H9 (cell line): ENCODE measurements at regions not wholly inside any gene's neighbourhood (a gene's known extent, or its start where the extent isn't known, plus 50 kb on each side); places are given as distances from the start of the nearest gene placed in this dataset.
A peak's percentile ranks its signal among the peaks of the same experiment; 100 is the strongest.

Experiments
- DNase-seq: peaks from one replicate; pipeline ENCODE4 v3.0.0-alpha.2; 2017
- H2AFZ ChIP-seq: one replicate; pipeline ENCODE4 v1.6.1; 2013; ENCODE audit warnings: mild to moderate bottlenecking, low read length, control low read depth, moderate library complexity
- H2AK5ac ChIP-seq: 2 replicates; pipeline ENCODE4 v1.6.1; 2013; ENCODE audit warnings: low read length, control low read depth, mixed read lengths; ENCODE audit not compliant: insufficient read length
- H2BK120ac ChIP-seq: one replicate; pipeline ENCODE4 v1.6.1; 2013; ENCODE audit warnings: low read depth, mild to moderate bottlenecking, low read length, control low read depth, inconsistent platforms; ENCODE audit not compliant: poor library complexity, severe bottlenecking
- H2BK12ac ChIP-seq: 2 replicates; pipeline ENCODE4 v1.6.1; 2013; ENCODE audit warnings: low read length, control low read depth, mixed read lengths, low read depth; ENCODE audit not compliant: insufficient read length
- H2BK15ac ChIP-seq: 2 replicates; pipeline ENCODE4 v1.6.1; 2013; ENCODE audit warnings: low read depth, low read length, control low read depth
- H2BK20ac ChIP-seq: one replicate; pipeline ENCODE4 v1.6.1; 2013; ENCODE audit warnings: low read depth, mild to moderate bottlenecking, low read length, control low read depth, inconsistent platforms; ENCODE audit not compliant: poor library complexity, severe bottlenecking
- H2BK5ac ChIP-seq: 2 replicates; pipeline ENCODE4 v1.6.1; 2013; ENCODE audit warnings: low read length, control low read depth, mixed read lengths; ENCODE audit not compliant: insufficient read length
- H3K14ac ChIP-seq: 2 replicates; pipeline ENCODE4 v1.6.1; 2013; ENCODE audit warnings: low read length, control low read depth; ENCODE audit not compliant: insufficient read depth
- H3K18ac ChIP-seq: 2 replicates; pipeline ENCODE4 v1.6.1; 2013; ENCODE audit warnings: low read depth, mild to moderate bottlenecking, mixed read lengths, low read length, control low read depth; ENCODE audit not compliant: insufficient read length
- H3K23ac ChIP-seq: 2 replicates; pipeline ENCODE4 v1.6.1; 2013; ENCODE audit warnings: low read length, control low read depth, mixed read lengths, low read depth; ENCODE audit not compliant: insufficient read length
- H3K23me2 ChIP-seq: 2 replicates; pipeline ENCODE4 v1.6.1; 2013; ENCODE audit warnings: low read depth, mild to moderate bottlenecking, mixed read lengths, low read length, control low read depth; ENCODE audit not compliant: insufficient read length, poor library complexity, severe bottlenecking
- H3K27ac ChIP-seq: 2 replicates; pipeline ENCODE4 v1.5.1; 2013; ENCODE audit warnings: low read length, control low read depth, mixed read lengths, low read depth; ENCODE audit not compliant: insufficient read length
- H3K27me3 ChIP-seq: 2 replicates; pipeline ENCODE4 v1.6.1; 2013; ENCODE audit warnings: low read length, control low read depth, inconsistent platforms; ENCODE audit not compliant: insufficient read depth
- H3K4ac ChIP-seq: 2 replicates; pipeline ENCODE4 v1.6.1; 2013; ENCODE audit warnings: low read depth, mild to moderate bottlenecking, control low read depth, inconsistent platforms, low read length, moderate library complexity
- H3K4me1 ChIP-seq: 2 replicates; pipeline ENCODE4 v1.6.1; 2013; ENCODE audit warnings: low read length, control low read depth, inconsistent platforms; ENCODE audit not compliant: insufficient read depth
- H3K4me2 ChIP-seq: 2 replicates; pipeline ENCODE4 v1.6.1; 2013; ENCODE audit warnings: low read length, control low read depth, mixed read lengths; ENCODE audit not compliant: insufficient read length, insufficient read depth
- H3K56ac ChIP-seq: 2 replicates; pipeline ENCODE4 v1.6.1; 2013; ENCODE audit warnings: low read depth, mild to moderate bottlenecking, mixed read lengths, low read length, control low read depth; ENCODE audit not compliant: insufficient read length
- H3K79me1 ChIP-seq: 2 replicates; pipeline ENCODE4 v1.6.1; 2013; ENCODE audit warnings: low read depth, mild to moderate bottlenecking, moderate library complexity, low read length, control low read depth, inconsistent platforms; ENCODE audit not compliant: insufficient read depth, poor library complexity, severe bottlenecking
- H3K79me2 ChIP-seq: 2 replicates; pipeline ENCODE4 v1.6.1; 2013; ENCODE audit warnings: low read length, control low read depth, inconsistent platforms; ENCODE audit not compliant: insufficient read depth
- H3K9ac ChIP-seq: 2 replicates; pipeline ENCODE4 v1.6.1; 2013; ENCODE audit warnings: low read length, control low read depth, mixed read lengths; ENCODE audit not compliant: insufficient read length; ENCODE audit errors: extremely low read depth
- H3K9me3 ChIP-seq: one replicate; pipeline ENCODE4 v1.6.1; 2013; ENCODE audit warnings: low read depth, low read length, inconsistent platforms; ENCODE audit not compliant: control insufficient read depth
- H3T11ph ChIP-seq: one replicate; pipeline ENCODE4 v1.6.1; 2013; ENCODE audit warnings: mild to moderate bottlenecking, low read length, control low read depth, inconsistent platforms
- H4K20me1 ChIP-seq: one replicate; pipeline ENCODE4 v1.6.1; 2013; ENCODE audit not compliant: control insufficient read depth, insufficient read length, insufficient read depth
- H4K5ac ChIP-seq: 2 replicates; pipeline ENCODE4 v1.6.1; 2013; ENCODE audit warnings: low read depth, mild to moderate bottlenecking, mixed read lengths, low read length, control low read depth; ENCODE audit not compliant: insufficient read length
- H4K8ac ChIP-seq: replicated peaks from 2 replicates; pipeline ENCODE4 v1.6.1; 2013; ENCODE audit warnings: low read length, control low read depth, mixed read lengths, low read depth; ENCODE audit not compliant: insufficient read length
- H4K91ac ChIP-seq: 2 replicates; pipeline ENCODE4 v1.6.1; 2013; ENCODE audit warnings: low read depth, mild to moderate bottlenecking, moderate library complexity, mixed read lengths, low read length, control low read depth; ENCODE audit not compliant: insufficient read length
- H3K27ac Mint-ChIP-seq, 3 experiments: 2 replicates in 2 of 3; 3 replicates in 1 of 3; pipeline ENCODE4 v1.8.0; 2020 to 2021; ENCODE audit warnings: mixed read lengths in 3 of 3, mild to moderate bottlenecking in 1 of 3, moderate library complexity in 1 of 3
- H3K27me3 Mint-ChIP-seq: 2 replicates; pipeline ENCODE4 v1.8.0; 2021; ENCODE audit warnings: low read depth, mild to moderate bottlenecking, moderate library complexity, mixed read lengths
- H3K36me3 Mint-ChIP-seq, 3 experiments: 2 replicates in 2 of 3; 3 replicates in 1 of 3; pipeline ENCODE4 v1.8.0; 2020 to 2021; ENCODE audit warnings: low read depth in 3 of 3, mixed read lengths in 3 of 3; ENCODE audit not compliant: insufficient read depth in 1 of 3
- H3K4me1 Mint-ChIP-seq, 2 experiments: 2 replicates each; pipeline ENCODE4 v1.8.0; 2020; ENCODE audit warnings: mixed read lengths in 2 of 2
- H3K4me3 Mint-ChIP-seq, 2 experiments: 2 replicates in 1 of 2; 3 replicates in 1 of 2; pipeline ENCODE4 v1.8.0; 2020 to 2021; ENCODE audit warnings: mild to moderate bottlenecking in 2 of 2, mixed read lengths in 2 of 2, moderate library complexity in 1 of 2
- H3K9me3 Mint-ChIP-seq, 2 experiments: 2 replicates in 1 of 2; 3 replicates in 1 of 2; pipeline ENCODE4 v1.8.0; 2020; ENCODE audit warnings: mild to moderate bottlenecking in 2 of 2, mixed read lengths in 2 of 2, moderate library complexity in 1 of 2
- CTCF ChIP-seq: fragments of 200-600 bp; sonication (generic); conservative IDR thresholded peaks from 3 replicates; pipeline ENCODE4 v1.8.0; 2021; ENCODE audit warnings: antibody characterized with exemption, mild to moderate bottlenecking
- WGBS: extraction: QIAGEN DNeasy Blood & Tissue Kit; methylation state at CpG from one replicate; pipeline ENCODE4 v1.1.7; 2013; ENCODE audit warnings: missing lambda C conversion rate, low lambda C conversion rate, mixed read lengths; ENCODE audit not compliant: insufficient read length; ENCODE audit errors: extremely low coverage; 5-methylcytosine and 5-hydroxymethylcytosine counted together

GRCh38 chr16:87133966-87134627 lies 183.1 kb downstream of the C16orf95 start:
- no peaks in the 10 kb centered on the region for H3K4me1 ChIP-seq
- H3K4me1 Mint-ChIP-seq, result peaks cover 10 to 16% of the 10 kb centered on the region in 2 experiments; a peak in 3 of 4 replicates
- no peak for DNase-seq

More at GRCh38 chr16:87133966-87134627, 183.1 kb downstream of the C16orf95 start:
- Histone ChIP-seq H2AK5ac (no peak overlapping the region), H2BK120ac (no peak overlapping the region), H3K56ac (no peak overlapping the region), H4K20me1 (no peaks in the 10 kb centered on the region), H3K4ac (no peak overlapping the region), H3K27ac (no peak overlapping the region), H4K8ac (no peak overlapping the region), H3K79me1 (no peaks in the 10 kb centered on the region), H3K23me2 (no peaks in the 10 kb centered on the region), H3K18ac (no peak overlapping the region), H3K79me2 (no peaks in the 10 kb centered on the region), H2BK5ac (no peak overlapping the region), H3K9me3 (no peaks in the 10 kb centered on the region), H4K5ac (no peak overlapping the region), H2BK15ac (no peak overlapping the region), H3K23ac (no peak overlapping the region), H3K4me2 (no peak overlapping the region), H2BK20ac (no peak overlapping the region), H3K14ac (no peak overlapping the region), H4K91ac (no peak overlapping the region), H2BK12ac (no peak overlapping the region), H3K9ac (no peak overlapping the region), H3T11ph (no peak overlapping the region), H2AFZ (no peak overlapping the region), H3K27me3 (no peaks in the 10 kb centered on the region)
- TF ChIP-seq CTCF, result no peak
- H3K9me3 Mint-ChIP-seq, result peaks cover 11 to 12% of the 10 kb centered on the region in 2 experiments
- whole genome bisulfite sequencing, result no CpG with 5 or more reads among the region's 17 CpGs
- H3K27ac Mint-ChIP-seq, result peak overlapping the region in 1 of 3 experiments; percentile 81; a peak in 2 of 7 replicates
- peaks cover under 1 to 10% (median under 1%) of the 10 kb centered on the region in 3 experiments; a peak in 6 of 7 replicates for H3K36me3 Mint-ChIP-seq
- peaks cover 6% of the 10 kb centered on the region for H3K27me3 Mint-ChIP-seq
- no peak overlapping the region for H3K4me3 Mint-ChIP-seq
